ENCODE measurements at regions not wholly inside any gene's neighbourhood (a gene's known extent, or its start where the extent isn't known, plus 50 kb on each side); places are given as distances from the start of the nearest gene placed in this dataset.

DNA sequence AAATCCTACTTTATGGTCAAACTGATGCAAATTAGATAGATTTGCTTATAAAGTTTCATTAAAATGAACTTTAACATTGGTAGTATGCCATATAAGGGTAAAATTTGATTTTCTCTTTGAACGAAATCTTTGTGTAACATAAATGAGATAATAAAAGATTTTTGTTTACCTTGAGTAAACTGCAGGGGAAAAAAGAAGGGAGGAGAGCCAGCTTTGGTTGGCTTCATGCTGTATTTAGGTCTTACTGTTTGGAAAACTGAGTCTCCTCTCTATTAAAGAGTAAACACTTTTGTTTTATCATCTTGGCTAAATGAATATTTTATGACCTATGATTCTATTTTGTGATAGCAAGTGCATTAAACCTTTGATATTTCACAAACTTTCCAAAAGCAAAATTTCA is 267.6 kb downstream of the IPO8 start:
- DNase-seq, result no peak

DNA sequence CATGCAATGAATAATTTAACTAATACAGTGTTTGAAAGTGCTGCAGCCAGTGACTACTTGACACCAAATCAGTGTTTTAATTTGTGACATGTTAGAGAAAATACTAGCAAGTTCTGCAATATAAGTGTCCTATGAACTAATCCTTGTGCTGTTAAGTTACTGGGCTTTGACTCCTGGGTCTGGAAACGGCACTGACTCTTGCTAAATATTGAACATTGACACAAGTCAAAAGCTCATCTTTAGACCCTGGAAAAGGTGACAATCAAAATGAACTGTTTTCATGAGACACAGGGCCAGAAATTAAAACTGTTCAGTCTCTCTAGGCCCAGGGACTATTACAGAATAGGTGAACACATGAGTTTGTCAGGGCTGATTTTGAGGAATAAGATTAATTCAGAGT is 268.1 kb downstream of the IPO8 start:
- DNase-seq, result no peak

DNA sequence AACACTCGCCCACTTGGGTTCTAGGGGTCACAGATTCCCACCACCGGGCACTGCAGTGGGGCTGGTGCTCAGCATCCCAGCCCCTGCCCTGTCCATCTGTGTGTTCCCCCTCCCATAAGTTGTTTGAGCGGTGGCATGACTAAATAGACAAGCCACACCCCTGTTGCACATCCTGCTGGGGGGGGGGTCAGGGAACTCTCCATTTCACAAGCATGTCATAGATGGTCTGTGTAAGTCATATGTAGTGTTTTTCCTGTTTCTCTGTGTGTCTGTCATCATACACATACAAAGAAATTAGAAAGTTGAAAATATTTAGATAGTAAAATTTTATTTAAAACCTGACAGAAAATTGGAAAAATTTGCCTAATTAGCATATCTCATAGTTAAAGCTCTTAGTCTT is 270.2 kb downstream of the IPO8 start:
- DNase-seq, result no peak

DNA sequence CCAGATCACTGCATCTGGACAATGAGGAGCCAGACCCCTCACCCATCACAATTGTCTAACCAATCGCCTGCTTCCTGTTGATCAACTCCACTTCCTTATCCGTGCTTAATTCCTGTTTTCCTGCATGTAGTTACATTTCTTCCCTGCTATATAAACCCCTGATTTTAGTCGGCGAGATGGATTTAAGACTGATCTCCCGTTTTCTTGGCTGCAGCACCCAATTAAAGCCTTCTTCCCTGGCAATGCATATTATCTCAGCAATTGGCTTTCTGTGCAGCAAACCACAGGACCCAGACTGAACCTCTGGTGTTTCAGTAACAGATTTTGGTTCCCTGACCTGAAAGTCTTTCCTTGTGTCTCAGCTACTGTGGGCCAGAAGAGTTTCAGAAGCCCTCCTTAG is 272.3 kb downstream of the IPO8 start:
- no peak for DNase-seq

DNA sequence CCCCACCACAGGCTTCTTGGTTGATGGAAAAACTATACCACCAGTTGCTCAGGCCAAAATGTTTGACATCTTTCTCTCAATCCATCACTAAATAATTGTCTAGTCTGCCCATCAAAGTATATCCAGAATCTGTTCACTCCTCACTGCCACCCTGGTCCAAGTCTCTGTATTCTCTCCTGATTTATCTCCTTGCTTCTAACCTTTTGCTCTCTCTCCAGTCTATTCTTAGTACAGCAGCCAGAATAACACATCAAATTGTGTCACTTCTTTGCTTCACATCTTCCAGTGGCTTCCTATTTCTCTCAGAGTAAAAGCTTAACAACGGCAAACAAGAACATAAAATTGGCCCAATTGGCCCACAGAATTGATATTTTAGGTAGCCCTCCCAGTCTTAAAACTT is 272.8 kb downstream of the IPO8 start:
- no peak for DNase-seq

DNA sequence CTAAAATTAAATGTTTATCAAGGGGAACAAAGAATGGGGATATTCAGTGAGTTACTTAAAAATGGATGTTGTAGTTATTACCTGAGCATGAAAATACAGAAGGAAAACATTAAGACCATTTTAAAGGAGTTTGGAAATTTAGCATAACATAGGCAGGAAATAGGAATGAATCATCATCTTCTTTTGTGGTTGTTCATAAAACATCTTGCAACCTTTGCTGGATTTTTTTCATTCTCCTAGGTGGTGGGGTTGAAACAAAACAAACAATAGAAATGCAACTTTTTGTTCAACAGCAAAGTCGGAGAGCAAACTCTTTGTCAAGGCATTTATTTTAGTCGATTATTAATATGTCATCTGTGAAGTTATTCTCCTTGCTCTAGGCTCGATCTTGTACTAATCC is 275.1 kb downstream of the IPO8 start:
- no peak for DNase-seq

DNA sequence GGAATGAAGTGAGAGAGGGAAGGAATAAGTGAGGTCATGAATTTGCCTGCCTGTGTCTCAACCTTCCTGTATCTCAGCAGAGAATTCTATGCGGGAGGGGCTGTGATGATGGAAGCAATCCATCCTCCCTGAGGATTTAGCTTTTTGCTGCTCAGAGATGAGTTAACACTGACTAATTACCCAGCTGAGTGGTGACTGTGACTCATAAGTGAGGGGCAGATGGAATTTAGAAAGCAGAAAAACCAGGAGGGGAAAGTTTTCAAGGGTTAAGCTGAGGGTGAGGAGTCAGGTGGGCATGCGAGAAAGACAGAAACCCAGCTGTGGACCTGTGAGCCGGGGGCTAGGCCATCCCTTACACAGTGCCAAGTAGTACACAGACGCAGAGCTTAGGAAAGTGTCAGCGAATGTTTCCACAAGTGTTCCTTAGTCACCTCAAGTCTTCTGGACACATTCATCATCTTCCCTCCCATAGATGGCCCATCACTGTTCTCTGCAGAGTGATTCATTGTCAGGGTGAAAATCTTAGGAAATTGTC is 277.9 kb downstream of the IPO8 start:
- no peak for DNase-seq

DNA sequence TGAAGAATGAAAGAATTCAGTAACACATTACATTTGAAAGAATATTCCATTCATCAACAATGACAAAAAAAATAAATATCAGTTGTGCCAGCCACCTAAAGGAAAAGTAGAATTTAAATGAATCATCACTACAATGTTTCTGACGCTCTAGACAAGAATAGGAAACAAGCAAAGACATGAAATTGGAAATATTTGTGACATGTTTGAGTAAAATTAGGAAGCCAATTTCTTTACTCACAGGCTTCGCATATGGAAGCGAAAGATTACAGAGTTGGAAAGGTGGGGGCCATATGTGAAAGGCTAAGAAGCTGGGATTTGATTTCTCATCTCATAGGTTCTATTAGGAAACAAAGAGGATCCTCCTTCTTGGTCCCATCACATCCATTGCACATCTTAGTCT is 279.0 kb downstream of the IPO8 start:
- no peak for DNase-seq

DNA sequence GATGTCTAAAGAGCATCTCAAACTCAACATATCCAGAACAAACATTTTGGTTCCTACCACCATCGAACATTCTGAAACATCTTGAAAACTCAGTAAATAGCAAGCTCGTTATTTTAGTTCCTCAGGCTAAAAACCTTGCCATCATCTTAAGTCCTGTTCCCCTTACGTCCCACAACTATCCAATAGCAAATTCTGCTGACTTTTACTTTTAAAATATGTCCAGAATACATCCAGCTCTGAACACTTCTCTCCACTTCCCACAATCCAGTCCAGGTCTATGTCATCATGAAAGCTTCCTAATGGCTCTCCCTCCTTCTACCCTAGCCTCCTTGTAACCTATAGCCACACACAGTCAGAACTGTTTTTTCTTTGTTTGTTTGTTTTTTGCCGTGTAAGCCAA is 279.9 kb downstream of the IPO8 start:
- no peak for DNase-seq

DNA sequence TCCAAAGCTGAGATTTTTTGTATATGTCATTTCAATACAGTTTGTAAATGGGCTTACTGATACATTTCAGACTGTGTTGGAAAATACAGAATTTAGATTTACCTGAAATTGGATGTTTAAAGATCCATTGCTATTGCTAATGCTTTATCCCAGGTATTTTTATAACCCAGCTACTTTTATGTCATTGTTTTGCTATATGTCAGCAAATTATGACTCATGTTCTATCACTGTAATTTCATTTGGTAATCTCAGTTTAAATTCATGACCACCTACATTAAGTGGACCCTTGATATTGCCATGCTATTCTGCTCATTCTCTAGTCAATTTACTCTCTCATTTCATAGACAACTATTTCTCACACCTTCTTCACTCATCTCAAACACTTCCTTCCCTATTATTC is 281.2 kb downstream of the IPO8 start:
- DNase-seq, result no peak

DNA sequence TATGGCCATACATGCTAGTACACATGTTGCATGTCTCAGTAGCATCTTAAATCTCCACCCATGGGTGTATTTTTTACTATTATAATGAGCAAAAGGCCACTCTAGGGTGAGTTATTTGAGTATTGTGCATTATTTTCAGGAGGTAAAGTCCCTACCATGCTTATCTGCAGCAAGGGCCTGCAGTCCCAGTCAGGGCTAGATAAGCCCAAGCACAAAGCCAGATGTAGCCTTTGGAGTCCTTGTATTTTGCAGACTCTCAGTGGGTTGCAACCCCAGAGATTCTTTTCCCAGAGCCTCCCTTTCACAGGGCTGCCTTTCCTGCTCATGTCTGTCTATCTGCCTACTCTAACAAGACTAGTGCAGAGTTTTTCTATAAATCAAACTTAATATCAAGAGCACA is 295.3 kb downstream of the IPO8 start:
- DNase-seq, result no peak

DNA sequence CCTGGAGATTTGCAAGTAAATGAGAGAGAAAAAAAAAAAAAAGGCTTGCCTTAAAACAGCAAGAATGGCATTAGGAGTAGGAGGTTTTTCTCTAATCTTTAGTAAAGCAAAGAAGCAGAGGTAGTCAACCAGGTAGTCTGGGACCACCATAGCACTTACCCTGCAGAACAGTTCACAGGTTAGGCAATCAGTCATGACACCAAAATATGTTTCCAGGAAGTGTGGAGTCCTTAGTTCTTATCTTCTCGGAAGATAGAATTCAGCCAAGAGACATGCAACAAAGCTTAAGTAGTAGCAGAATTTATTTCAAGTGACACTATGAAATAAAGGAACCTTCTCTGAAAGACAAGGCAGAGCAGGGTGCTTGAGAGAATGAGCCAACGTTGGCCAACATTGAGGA is 295.8 kb downstream of the IPO8 start:
- no peak for DNase-seq

DNA sequence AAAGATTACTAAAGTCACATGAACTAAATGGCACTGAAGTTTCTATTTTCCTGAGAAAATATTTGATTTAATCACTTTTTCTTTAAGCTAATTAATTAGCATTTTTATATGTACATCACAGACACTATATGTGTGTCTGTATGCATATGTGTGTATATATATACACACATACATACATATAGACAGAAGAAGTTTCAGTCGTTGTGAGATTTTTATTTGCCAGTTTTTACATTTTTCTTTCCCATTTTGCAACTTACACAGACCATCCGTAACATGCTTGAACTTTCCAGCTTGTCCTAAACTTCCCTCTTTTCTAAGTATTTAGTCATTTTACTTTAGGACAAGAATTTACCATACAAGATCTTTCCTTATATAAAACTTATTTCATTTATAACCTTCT is 299.1 kb downstream of the IPO8 start:
- no peak for DNase-seq

DNA sequence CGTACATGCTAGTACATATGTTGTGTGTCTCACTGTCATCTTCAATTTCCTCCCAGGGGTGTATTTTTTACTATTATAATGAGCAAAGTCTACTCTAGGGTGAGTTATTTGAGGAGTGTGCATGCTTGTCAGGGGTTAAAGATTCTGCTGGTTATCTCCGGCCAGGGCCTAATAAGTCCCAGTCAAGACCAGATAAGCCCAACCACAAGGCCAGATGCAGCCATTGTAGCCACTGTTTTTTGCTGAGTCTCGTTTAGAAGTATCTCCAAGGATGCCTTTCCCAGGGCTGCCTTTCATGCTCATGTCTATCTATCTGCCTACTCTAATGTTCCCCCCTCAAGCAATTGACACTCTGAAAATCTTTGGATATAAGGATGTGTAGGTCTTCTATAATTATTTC is 300.5 kb downstream of the IPO8 start:
- DNase-seq, result no peak

DNA sequence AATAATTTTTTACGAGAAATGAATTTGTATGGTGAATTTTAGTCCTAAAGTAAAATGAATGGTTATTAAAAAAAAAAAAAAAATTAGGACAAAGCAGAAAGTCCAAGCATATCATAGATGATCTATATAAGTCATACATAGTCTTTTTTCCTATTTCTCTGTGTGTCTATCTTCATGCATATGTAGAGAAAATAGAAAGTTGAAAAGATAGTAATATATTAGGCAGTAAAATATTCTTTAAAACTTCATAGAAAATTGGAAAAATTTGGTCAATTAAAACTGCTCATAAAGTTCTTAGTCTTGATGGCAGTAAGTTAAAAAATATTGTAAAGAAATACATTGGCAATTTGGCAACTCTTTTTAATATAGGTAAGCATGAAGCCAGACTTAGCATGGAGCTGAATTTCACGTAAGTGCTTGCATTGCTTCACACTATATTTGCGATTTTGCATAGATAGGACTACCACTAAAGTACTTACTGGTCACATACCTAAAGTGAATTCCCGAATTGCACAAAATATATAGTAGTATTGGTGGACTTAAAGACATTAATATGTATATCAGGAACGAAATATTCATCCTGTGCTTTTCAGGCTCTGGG is 303.8 kb downstream of the IPO8 start:
- DNase-seq, result no peak

DNA sequence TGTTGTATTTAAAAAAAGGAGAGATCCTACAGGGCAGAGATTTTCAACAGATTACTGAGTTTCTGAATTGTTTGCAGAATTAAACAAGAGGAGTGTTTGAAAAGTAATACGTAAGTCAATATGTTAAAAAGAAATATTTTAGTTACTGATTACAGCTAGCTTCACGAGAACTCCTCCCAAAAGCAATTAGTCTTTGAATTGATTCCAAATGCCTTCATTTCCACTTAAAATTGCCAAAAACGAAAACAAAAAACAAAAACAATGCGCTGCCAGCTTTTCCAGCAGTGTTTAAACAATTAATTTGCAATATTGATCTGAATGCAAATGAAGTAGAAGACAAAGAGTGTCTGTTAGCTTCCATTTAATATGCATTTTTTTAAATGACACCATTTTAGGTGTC is 310.0 kb downstream of the IPO8 start:
- no peak for DNase-seq

DNA sequence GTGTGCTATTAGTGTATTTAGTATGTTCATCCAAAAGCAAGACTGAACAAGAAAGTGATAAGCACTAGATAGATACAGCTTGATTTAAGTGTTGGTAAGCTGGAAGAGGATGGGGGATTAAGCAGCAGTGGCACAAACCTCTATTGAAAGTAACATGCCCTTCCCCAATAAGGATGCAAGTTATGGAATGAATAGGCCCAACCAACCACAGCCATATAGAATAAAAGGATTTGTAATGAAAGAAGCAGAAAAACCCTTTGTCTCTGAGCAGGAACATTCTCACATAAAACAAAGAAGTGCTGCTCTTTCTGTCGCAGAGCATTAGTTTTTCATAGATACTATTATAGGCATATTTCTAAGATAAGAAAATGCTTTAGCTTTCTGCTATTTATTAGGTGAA is 310.7 kb downstream of the IPO8 start:
- no peak for DNase-seq

DNA sequence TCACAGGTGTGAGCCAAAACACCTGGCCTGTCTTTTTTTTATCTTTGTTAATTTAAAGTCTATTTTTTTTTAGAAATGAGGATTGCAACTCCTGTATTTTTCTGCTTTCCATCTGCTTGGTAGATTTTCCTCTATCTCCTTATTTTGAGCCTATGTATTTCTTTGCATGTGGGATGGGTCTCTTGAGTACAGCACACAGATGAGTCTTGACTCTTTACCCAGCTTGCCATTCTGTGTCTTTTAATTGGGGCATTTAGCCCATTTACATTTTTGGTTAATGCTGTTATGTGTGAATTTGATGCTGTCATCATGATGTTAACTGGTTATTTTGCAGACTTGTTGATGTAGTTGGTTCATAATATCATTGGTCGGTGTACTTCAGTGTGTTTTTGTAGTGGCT is 317.4 kb downstream of the IPO8 start:
- no peak for DNase-seq

DNA sequence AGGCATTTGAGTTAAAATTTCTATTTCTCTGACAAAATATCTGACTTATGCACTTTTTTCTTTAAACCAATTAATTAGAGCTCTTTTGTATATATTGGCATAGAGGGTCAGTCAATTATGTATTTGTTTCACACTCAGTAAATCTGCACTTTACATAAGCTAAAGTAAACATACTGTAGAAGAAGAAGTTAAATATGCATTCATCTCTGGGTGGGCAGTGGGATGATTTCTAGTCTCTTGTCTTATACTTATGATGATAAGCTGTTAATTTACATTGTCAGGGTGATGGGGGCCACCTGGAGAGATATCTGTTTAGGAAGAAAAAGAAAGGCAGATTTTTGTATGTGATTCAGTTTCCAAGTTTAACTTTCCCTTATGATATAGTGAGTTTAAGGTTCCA is 330.8 kb downstream of the IPO8 start:
- no peak for DNase-seq

DNA sequence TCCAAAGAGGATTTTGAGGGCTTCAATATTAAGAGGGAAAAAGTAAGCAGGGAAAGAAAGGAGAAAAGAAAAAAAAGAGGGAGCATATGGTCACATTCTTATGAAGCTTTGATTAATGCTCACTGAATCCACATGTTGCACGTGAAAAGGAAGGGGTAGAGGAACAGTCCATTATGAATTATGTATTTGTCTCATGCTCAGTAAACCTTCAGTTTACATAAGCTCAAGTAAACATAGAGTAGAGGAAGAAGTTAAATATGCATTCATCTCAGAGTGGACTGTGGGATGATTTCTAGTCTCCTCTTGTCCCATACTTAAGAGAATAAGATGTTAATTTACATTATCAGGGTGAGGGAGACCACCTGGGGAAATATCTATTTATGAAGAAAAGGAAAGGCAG is 334.5 kb downstream of the IPO8 start:
- DNase-seq, result no peak

DNA sequence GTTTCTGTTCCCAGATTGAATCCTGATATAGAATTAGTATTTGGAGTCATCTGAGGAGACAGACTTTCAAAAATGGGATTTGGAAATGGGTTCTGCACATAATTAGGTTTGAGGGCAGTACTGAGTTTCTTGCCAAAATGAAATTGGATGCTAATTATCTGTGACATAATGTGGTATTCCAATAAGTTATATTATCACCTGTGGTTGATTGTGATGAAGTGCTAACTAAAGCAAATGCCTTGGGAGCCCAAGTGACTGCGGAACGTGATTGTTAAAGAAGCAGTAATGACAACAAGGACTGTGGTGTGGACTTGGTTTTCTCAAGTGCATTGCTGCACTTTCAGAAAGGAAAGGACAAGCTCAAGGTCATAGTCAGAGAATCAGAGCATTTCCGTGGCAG is 337.0 kb downstream of the IPO8 start:
- DNase-seq, result no peak

DNA sequence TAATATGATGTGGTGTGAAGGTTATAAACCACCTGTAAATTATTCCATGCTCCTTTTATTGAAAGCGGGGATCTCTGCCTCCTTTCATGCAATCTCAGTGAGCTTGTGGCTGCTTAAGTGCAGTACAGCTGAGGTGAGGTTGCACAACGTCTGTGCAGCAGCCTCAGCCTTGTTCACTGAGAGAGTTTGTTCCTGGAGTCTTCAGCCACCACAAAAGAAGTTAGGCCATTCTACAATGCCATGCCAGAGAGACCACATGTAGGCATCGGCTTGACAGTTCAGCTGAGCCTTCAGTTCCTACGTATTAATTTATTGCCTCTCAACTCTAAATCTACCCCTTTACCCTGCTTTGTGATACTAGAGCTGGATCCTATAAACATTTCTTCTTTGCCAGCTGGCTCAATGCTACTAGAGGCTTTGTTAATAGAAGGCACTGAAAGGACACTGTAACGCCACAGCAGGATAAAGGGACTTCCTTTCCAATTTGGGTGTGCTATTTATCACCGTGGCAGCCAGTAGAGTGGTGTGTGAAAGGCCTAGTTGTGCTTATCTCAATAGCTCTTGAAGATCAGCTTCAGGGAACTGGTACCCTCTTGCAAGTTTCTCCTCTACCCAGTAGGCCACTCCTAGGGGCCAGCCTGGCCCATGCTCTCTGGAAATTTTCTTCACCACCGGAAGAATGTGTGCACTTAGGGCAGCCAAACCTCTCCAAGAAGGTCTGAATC is 337.7 kb downstream of the IPO8 start:
- DNase-seq, result no peak

DNA sequence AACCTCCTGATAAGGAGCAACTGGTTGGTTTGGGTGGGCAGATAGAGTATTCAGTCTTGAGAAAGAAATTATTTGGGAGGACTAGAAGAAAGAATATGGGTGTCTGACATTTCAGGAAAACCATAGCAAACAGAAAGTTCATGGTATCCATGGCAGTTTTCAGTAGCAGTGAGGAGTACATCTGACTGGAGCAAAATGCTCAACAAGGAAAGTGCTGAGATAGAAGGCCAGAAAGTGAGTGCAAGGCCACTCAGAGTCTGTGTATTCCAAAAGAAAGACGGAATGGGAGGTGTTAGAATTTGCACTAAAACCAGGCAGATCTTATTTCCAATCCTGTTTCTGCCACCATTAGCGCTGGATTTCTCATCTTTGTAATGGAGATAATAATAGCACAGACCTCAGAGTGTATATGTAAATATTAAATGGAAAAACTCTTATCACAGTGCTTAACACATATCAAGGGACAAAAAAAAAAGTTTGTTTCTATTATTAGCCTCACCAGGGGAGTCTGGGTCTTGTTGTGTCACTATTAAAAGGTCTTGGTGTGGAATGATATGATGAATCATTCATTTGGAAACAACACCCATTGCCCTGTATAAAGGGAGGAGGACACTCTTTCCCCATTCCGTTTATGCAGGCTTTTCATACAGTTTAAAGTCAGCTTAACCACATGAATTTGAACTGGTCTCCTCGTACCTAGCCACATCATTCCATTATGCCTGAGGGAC is 349.8 kb downstream of the IPO8 start:
- no peak for DNase-seq

DNA sequence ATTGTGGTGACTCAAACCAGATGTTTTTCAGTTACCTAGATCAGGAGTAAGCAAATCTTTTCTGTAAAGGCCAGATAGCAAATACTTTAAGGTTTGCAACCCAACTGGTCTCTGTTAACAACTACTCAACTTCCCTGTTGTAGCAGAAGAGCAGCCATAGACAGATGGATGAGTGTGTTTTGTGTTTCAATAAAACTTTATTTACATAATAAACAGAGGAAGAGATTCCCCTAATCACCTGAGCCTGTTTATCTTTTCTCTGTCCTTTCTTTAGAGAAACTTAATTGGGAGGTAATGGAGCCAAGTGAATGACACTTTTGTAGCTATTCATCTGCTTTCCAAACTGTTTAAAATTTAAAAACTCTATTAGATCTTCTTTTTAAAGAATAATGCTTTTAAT is 365.1 kb downstream of the IPO8 start:
- DNase-seq, result no peak
